Erythroblast (primary cell): ENCODE measurements at regions not wholly inside any gene's neighbourhood (a gene's known extent, or its start where the extent isn't known, plus 50 kb on each side); places are given as distances from the start of the nearest gene placed in this dataset.
A peak's percentile ranks its signal among the peaks of the same experiment; 100 is the strongest.
"Not testable (repeated sequence)": the region's sequence is repeated elsewhere in the genome, so short reads cannot be mapped to it uniquely, and the experiment has no call there.

Source experiments
- DNase-seq, 2 experiments: peaks; one replicate each; lab custom pipeline; 2025; lab: John Stamatoyannopoulos, UW
- GATA1 ChIP-seq: IDR thresholded peaks from 2 replicates; pipeline ENCODE4 v1.6.1; 2011; ENCODE audit warnings: low read depth, mild to moderate bottlenecking, control low read depth, low read length, moderate library complexity
- POLR2A ChIP-seq: IDR thresholded peaks from 2 replicates; pipeline ENCODE4 v1.6.1; 2011; ENCODE audit warnings: mild to moderate bottlenecking, low read length

GRCh38 chr6:163702736-163703135 is 288.2 kb downstream of the QKI start:
- DNase-seq: no peak
- TF ChIP-seq GATA1: no peak
- no peak for TF ChIP-seq POLR2A

GRCh38 chr6:163701762-163702161 is 287.2 kb downstream of the QKI start:
- no peak for DNase-seq
- TF ChIP-seq GATA1: no peak
- no peak for TF ChIP-seq POLR2A

GRCh38 chr6:163698086-163698485 is 283.6 kb downstream of the QKI start:
- TF ChIP-seq POLR2A: no peak
- no peak for TF ChIP-seq GATA1
- no peak for DNase-seq

- DNase-seq: not testable (repeated sequence)
Observed at GRCh38 chr6:163696311-163696710, 281.8 kb downstream of the QKI start.

GRCh38 chr6:163695414-163695864 is 280.9 kb downstream of the QKI start:
- no peak for TF ChIP-seq GATA1
- TF ChIP-seq POLR2A: no peak

GRCh38 chr6:163694988-163695398 is 280.5 kb downstream of the QKI start:
- DNase-seq: no peak
- TF ChIP-seq GATA1 (no peak), POLR2A (no peak)

More at GRCh38 chr6:163695414-163695864, 280.9 kb downstream of the QKI start:
- DNase-seq: no peak

- no peak for DNase-seq
Observed at GRCh38 chr6:163694072-163694471, 279.6 kb downstream of the QKI start.

GRCh38 chr6:163691049-163691448 is 276.5 kb downstream of the QKI start:
- TF ChIP-seq GATA1: no peak
- TF ChIP-seq POLR2A: no peak
- DNase-seq: no peak

More at GRCh38 chr6:163694072-163694471, 279.6 kb downstream of the QKI start:
- TF ChIP-seq POLR2A (no peak), GATA1 (no peak)

GRCh38 chr6:163688739-163689362 is 274.3 kb downstream of the QKI start:
- TF ChIP-seq GATA1 (no peak), POLR2A (no peak)
- DNase-seq: no peak

GRCh38 chr6:163687075-163687474 is 272.6 kb downstream of the QKI start:
- TF ChIP-seq GATA1 (no peak), POLR2A (no peak)
- no peak for DNase-seq

- DNase-seq: no peak
- no peak for TF ChIP-seq GATA1
- no peak for TF ChIP-seq POLR2A
Observed at GRCh38 chr6:163686301-163686700, 271.8 kb downstream of the QKI start.

- DNase-seq: no peak
- no peak for TF ChIP-seq POLR2A
- no peak for TF ChIP-seq GATA1
Observed at GRCh38 chr6:163683105-163683622, 268.6 kb downstream of the QKI start.

- TF ChIP-seq GATA1 (no peak), POLR2A (no peak)
- DNase-seq: peak; percentile 73 to 90
Observed at GRCh38 chr6:163679753-163680152, 265.2 kb downstream of the QKI start.

- peak; percentile 40 to 46 for DNase-seq
- TF ChIP-seq GATA1: no peak
- TF ChIP-seq POLR2A: no peak
Observed at GRCh38 chr6:163679012-163679660, 264.6 kb downstream of the QKI start.
